Neural progenitor cell (in vitro differentiated cells): ENCODE measurements at regions not wholly inside any gene's neighbourhood (a gene's known extent, or its start where the extent isn't known, plus 50 kb on each side); places are given as distances from the start of the nearest gene placed in this dataset.

ENCODE experiments used
- EZH2phosphoT487 ChIP-seq: fragments of 200-600 bp; sonication (generic); IDR thresholded peaks from 2 replicates; pipeline ENCODE4 v1.6.1; 2017; ENCODE audit warnings: antibody characterized with exemption
- TF ChIP-seq, protein P1 (sequence below): fragments of 200-600 bp; sonication (generic); IDR thresholded peaks from 2 replicates; pipeline ENCODE4 v1.5.1; 2017; ENCODE audit warnings: antibody characterized with exemption, mild to moderate bottlenecking

DNA sequence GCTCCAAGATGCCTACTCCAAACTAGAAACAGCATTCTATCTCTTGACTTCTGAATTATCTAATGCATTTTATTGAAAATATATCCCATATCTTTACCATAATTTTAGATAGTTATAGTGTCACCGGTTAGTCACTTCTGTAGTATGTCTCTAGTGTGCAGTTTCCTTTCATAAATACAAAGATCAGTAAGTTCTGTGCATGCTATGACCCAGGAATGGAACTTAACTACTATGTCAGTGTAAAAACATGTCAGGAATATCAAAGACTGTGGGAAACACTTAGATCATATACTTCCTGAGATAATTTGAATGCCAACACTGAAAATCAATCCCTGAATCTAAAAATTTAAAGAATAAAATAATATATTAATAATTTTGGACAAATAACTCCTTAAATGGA, 237.6 kb downstream of the ATXN7L3B start:
- TF ChIP-seq, protein P1, sequence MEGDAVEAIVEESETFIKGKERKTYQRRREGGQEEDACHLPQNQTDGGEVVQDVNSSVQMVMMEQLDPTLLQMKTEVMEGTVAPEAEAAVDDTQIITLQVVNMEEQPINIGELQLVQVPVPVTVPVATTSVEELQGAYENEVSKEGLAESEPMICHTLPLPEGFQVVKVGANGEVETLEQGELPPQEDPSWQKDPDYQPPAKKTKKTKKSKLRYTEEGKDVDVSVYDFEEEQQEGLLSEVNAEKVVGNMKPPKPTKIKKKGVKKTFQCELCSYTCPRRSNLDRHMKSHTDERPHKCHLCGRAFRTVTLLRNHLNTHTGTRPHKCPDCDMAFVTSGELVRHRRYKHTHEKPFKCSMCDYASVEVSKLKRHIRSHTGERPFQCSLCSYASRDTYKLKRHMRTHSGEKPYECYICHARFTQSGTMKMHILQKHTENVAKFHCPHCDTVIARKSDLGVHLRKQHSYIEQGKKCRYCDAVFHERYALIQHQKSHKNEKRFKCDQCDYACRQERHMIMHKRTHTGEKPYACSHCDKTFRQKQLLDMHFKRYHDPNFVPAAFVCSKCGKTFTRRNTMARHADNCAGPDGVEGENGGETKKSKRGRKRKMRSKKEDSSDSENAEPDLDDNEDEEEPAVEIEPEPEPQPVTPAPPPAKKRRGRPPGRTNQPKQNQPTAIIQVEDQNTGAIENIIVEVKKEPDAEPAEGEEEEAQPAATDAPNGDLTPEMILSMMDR: no peak
- TF ChIP-seq EZH2phosphoT487: no peak
